DOHH2 (cell line): ENCODE measurements at regions not wholly inside any gene's neighbourhood (a gene's known extent, or its start where the extent isn't known, plus 50 kb on each side); places are given as distances from the start of the nearest gene placed in this dataset.

ENCODE experiments used
- H3F3A ChIP-seq: fragments of 200-600 bp; sonication (generic), shearing (Covaris generic); 2 replicates; pipeline ENCODE4 v1.6.0; 2016; ENCODE audit warnings: antibody characterized with exemption, mild to moderate bottlenecking; ENCODE audit not compliant: control insufficient read depth, insufficient read depth
- H3K27ac ChIP-seq: fragments of 200-600 bp; sonication (generic); 2 replicates; pipeline ENCODE4 v1.5.1; 2014; ENCODE audit warnings: low read depth, mild to moderate bottlenecking, low read length, moderate library complexity
- H3K27me3 ChIP-seq: fragments of 200-600 bp; sonication (generic); 2 replicates; pipeline ENCODE4 v1.6.1; 2014; ENCODE audit warnings: mild to moderate bottlenecking, low read length, mixed read lengths; ENCODE audit not compliant: control insufficient read depth
- H3K36me3 ChIP-seq: fragments of 200-600 bp; sonication (generic); 2 replicates; pipeline ENCODE4 v1.6.1; 2014; ENCODE audit warnings: mild to moderate bottlenecking, low read length, moderate library complexity, mixed read lengths; ENCODE audit not compliant: control insufficient read depth
- H3K4me1 ChIP-seq: fragments of 200-600 bp; sonication (generic); 2 replicates; pipeline ENCODE4 v1.6.1; 2014; ENCODE audit warnings: mild to moderate bottlenecking, low read length, mixed read lengths; ENCODE audit not compliant: control insufficient read depth
- H3K4me2 ChIP-seq: fragments of 200-600 bp; sonication (generic); 2 replicates; pipeline ENCODE4 v1.6.0; 2014; ENCODE audit warnings: mild to moderate bottlenecking, low read length, moderate library complexity
- H3K4me3 ChIP-seq: fragments of 200-600 bp; sonication (generic); 2 replicates; pipeline ENCODE4 v1.5.1; 2014; ENCODE audit warnings: mild to moderate bottlenecking, low read length, mixed read lengths
- H3K79me2 ChIP-seq: fragments of 200-600 bp; sonication (generic); 2 replicates; pipeline ENCODE4 v1.6.1; 2014; ENCODE audit warnings: mild to moderate bottlenecking, low read length, mixed read lengths; ENCODE audit not compliant: control insufficient read depth
- H3K9me2 ChIP-seq: fragments of 200-600 bp; sonication (generic); replicated peaks from 2 replicates; pipeline ENCODE4 v1.6.1; 2014; ENCODE audit warnings: mild to moderate bottlenecking, low read length, mixed read lengths; ENCODE audit not compliant: control insufficient read depth
- H3K9me3 ChIP-seq: fragments of 200-600 bp; sonication (generic); 2 replicates; pipeline ENCODE4 v1.6.1; 2014; ENCODE audit warnings: antibody characterized with exemption, low read length, mixed read lengths; ENCODE audit not compliant: control insufficient read depth, insufficient read depth
- H4K20me1 ChIP-seq: fragments of 200-600 bp; sonication (generic); 2 replicates; pipeline ENCODE4 v1.6.0; 2014; ENCODE audit warnings: low read depth, mild to moderate bottlenecking, antibody characterized with exemption, low read length, moderate library complexity; ENCODE audit not compliant: control insufficient read depth, insufficient read depth
- CTCF ChIP-seq: fragments of 200-600 bp; sonication (generic); IDR thresholded peaks from one replicate; pipeline ENCODE4 v1.5.1; 2014; ENCODE audit warnings: antibody characterized with exemption, mild to moderate bottlenecking, low read depth, low read length; ENCODE audit not compliant: poor library complexity, severe bottlenecking
- EZH2phosphoT487 ChIP-seq: fragments of 200-600 bp; sonication (generic); IDR thresholded peaks from 2 replicates; pipeline ENCODE4 v1.6.1; 2017; ENCODE audit warnings: borderline replicate concordance, mild to moderate bottlenecking, antibody characterized with exemption, low read length, moderate library complexity, mixed read lengths

- H3K4me1 ChIP-seq = no peaks in the 10 kb centered on the region
- TF ChIP-seq CTCF = no peak
- peaks cover 13% of the 10 kb centered on the region; the same call in 1 of the 2 replicates for H3K27me3 ChIP-seq
These were observed 373.3 kb upstream of the IGFBP3 start for GRCh38 chr7:46294381-46294780.

GRCh38 chr7:46292741-46293140 lies 371.7 kb upstream of the IGFBP3 start:
- no peak for TF ChIP-seq CTCF
- TF ChIP-seq EZH2phosphoT487 = no peak
- Histone ChIP-seq H3K9me2 (no peaks in the 10 kb centered on the region), H3K36me3 (no peaks in the 10 kb centered on the region), H3K27ac (no peak overlapping the region), H3F3A (no peaks in the 10 kb centered on the region), H3K27me3 (peaks cover 12% of the 10 kb centered on the region; the same call in 1 of the 2 replicates), H4K20me1 (no peaks in the 10 kb centered on the region), H3K4me3 (no peak overlapping the region), H3K79me2 (no peaks in the 10 kb centered on the region), H3K9me3 (no peaks in the 10 kb centered on the region), H3K4me2 (no peak overlapping the region), H3K4me1 (no peaks in the 10 kb centered on the region)

More at GRCh38 chr7:46294381-46294780, 373.3 kb upstream of the IGFBP3 start:
- no peaks in the 10 kb centered on the region for H3K36me3 ChIP-seq
- no peaks in the 10 kb centered on the region for H3K9me3 ChIP-seq
- H4K20me1 ChIP-seq = no peaks in the 10 kb centered on the region
- H3K79me2 ChIP-seq = no peaks in the 10 kb centered on the region
- H3K27ac ChIP-seq = no peak overlapping the region
- no peaks in the 10 kb centered on the region for H3K9me2 ChIP-seq
- no peak overlapping the region for H3K4me3 ChIP-seq
- H3K4me2 ChIP-seq = no peak overlapping the region
- no peaks in the 10 kb centered on the region for H3F3A ChIP-seq

GRCh38 chr7:46291601-46292150 lies 370.6 kb upstream of the IGFBP3 start:
- Histone ChIP-seq H3K79me2 (no peaks in the 10 kb centered on the region), H4K20me1 (no peaks in the 10 kb centered on the region), H3F3A (no peaks in the 10 kb centered on the region), H3K36me3 (no peaks in the 10 kb centered on the region), H3K9me3 (no peaks in the 10 kb centered on the region), H3K4me1 (no peaks in the 10 kb centered on the region), H3K27ac (no peak overlapping the region), H3K9me2 (no peaks in the 10 kb centered on the region), H3K4me2 (no peak overlapping the region), H3K4me3 (no peak overlapping the region), H3K27me3 (peaks cover 8% of the 10 kb centered on the region; the same call in 1 of the 2 replicates)
- TF ChIP-seq CTCF (no peak), EZH2phosphoT487 (no peak)
